Panc1 (cell line): ENCODE measurements at regions not wholly inside any gene's neighbourhood (a gene's known extent, or its start where the extent isn't known, plus 50 kb on each side); places are given as distances from the start of the nearest gene placed in this dataset.

ENCODE experiments used
- ATAC-seq: fragments of 200-7000 bp; cut with Tn5 transposase; 2 replicates; pipeline ENCODE4 v1.9.1; 2020; ENCODE audit warnings: mild to moderate bottlenecking, moderate library complexity
- BruUV-seq: library from RNA; stranded (reverse); fragments of 400-500 nt; replicated peaks from 2 replicates; lab custom pipeline; 2021; lab: Mats Ljungman, UMichigan
- CTCF ChIA-PET: fragments of 300-600 bp; sonication (Branson Sonifier 250); formaldehyde crosslinking; loops from one replicate; lab custom pipeline; 2022; ENCODE audit warnings: antibody characterized with exemption; lab: Charles Lee
- POLR2A ChIA-PET: fragments of 300-600 bp; sonication (Branson Sonifier 250); formaldehyde crosslinking; loops from one replicate; lab custom pipeline; 2022; ENCODE audit warnings: antibody characterized with exemption; lab: Charles Lee
- DNase-seq: peaks from one replicate; pipeline ENCODE4 v3.0.0-alpha.2; 2010; ENCODE audit warnings: low read depth, low spot score
- H3K27ac ChIP-seq: 2 replicates; pipeline ENCODE4 v1.5.1; 2011; ENCODE audit warnings: mild to moderate bottlenecking, low read length, inconsistent platforms
- H3K27me3 ChIP-seq: fragments of 200-500 bp; sonication (Bioruptor generic); 2 replicates; pipeline ENCODE4 v1.6.0; 2014; ENCODE audit warnings: low read length, inconsistent platforms; ENCODE audit not compliant: control insufficient read depth, insufficient read depth
- H3K36me3 ChIP-seq: fragments of 200-500 bp; sonication (Bioruptor generic); 2 replicates; pipeline ENCODE4 v1.5.1; 2014; ENCODE audit warnings: inconsistent platforms, mild to moderate bottlenecking, low read length, moderate library complexity; ENCODE audit not compliant: control insufficient read depth, insufficient read depth
- H3K4me1 ChIP-seq: 2 replicates; pipeline ENCODE4 v1.5.1; 2011; ENCODE audit warnings: inconsistent platforms, mild to moderate bottlenecking, low read length, moderate library complexity; ENCODE audit not compliant: control insufficient read depth, insufficient read depth
- H3K4me3 ChIP-seq, 2 experiments: 2 replicates each; pipeline ENCODE4 v1.5.1; 2011 to 2012; ENCODE audit warnings: low read depth in 2 of 2, low read length in 2 of 2, mild to moderate bottlenecking in 2 of 2, inconsistent platforms in 1 of 2, moderate library complexity in 1 of 2
- H3K9me3 ChIP-seq: fragments of 200-500 bp; sonication (Bioruptor generic); 2 replicates; pipeline ENCODE4 v1.5.1; 2014; ENCODE audit warnings: low read depth, mild to moderate bottlenecking, inconsistent platforms, low read length, moderate library complexity; ENCODE audit not compliant: control insufficient read depth, insufficient read depth
- POLR2AphosphoS5 ChIP-seq: IDR thresholded peaks from 2 replicates; pipeline ENCODE4 v1.6.1; 2012; ENCODE audit warnings: mild to moderate bottlenecking, low read depth, low read length, moderate library complexity
- SIN3A ChIP-seq: IDR thresholded peaks from 2 replicates; pipeline ENCODE4 v1.6.1; 2012; ENCODE audit warnings: low read depth, mild to moderate bottlenecking, low read length, moderate library complexity, borderline replicate concordance; ENCODE audit not compliant: insufficient read depth
- TCF7L2 ChIP-seq: IDR thresholded peaks from 2 replicates; pipeline ENCODE4 v1.6.1; 2011; ENCODE audit warnings: mild to moderate bottlenecking, low read depth, low read length, inconsistent platforms
- in situ Hi-C: cut with HindIII; loops from 2 replicates; pipeline ENCODE4 v1.10.0; 2016; ENCODE audit warnings: low sequenced_read_pairs, low pct_unique_long_range_greater_than_20kb
- intact Hi-C: fragments of 100-400 bp; cut with micrococcal nuclease; formaldehyde crosslinking; loops from one replicate; pipeline ENCODE4 v1.10.0; 2022; ENCODE audit not compliant: unreplicated experiment
- TF ChIP-seq, protein P1 (sequence below), 2 experiments: IDR thresholded peaks; 2 replicates each; pipeline ENCODE4 v1.6.1; 2011 to 2012; ENCODE audit warnings: low read depth in 2 of 2, control low read depth in 1 of 2, low read length in 1 of 2, mild to moderate bottlenecking in 1 of 2, moderate library complexity in 1 of 2; ENCODE audit not compliant: insufficient read depth in 1 of 2
- TF ChIP-seq, protein P2 (sequence below): fragments of 450-650 bp; IDR thresholded peaks from 2 replicates; pipeline ENCODE4 v1.5.1; 2017; ENCODE audit warnings: mild to moderate bottlenecking

DNA sequence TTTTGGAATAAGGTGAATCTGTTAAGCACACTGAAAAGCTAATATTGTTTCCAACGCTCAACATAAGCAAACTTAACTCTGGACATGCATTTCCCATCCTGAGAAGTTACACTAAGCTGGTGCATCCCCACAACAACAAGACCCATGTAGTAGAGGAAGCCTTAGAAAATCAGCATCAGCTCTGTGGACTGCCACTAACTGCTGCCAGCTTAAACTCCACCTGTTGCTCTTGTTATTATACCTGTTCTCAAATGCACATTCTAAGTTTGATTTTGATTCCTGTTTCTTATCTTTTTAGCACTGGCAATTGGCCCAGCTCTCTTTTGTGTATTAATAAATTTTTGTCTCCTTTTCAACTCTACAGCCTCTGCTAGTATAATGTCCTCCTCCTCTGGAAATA, 924.8 kb downstream of the DNAH5 start:
- no peak overlapping the region for H3K27ac ChIP-seq
- CTCF ChIA-PET, result no interaction called here
- no peak overlapping the region for H3K4me3 ChIP-seq
- H3K27me3 ChIP-seq, result no peaks in the 10 kb centered on the region
- intact Hi-C loops (no loop called here), in situ Hi-C loops (no loop called here)
- ATAC-seq (no peak), DNase-seq (no peak)
- POLR2A ChIA-PET, result no interaction called here
- H3K4me1 ChIP-seq, result no peaks in the 10 kb centered on the region
- no peaks in the 10 kb centered on the region for H3K36me3 ChIP-seq
- no TSS peak for BruUV-seq
- H3K9me3 ChIP-seq, result no peaks in the 10 kb centered on the region
- TF ChIP-seq, protein P1, sequence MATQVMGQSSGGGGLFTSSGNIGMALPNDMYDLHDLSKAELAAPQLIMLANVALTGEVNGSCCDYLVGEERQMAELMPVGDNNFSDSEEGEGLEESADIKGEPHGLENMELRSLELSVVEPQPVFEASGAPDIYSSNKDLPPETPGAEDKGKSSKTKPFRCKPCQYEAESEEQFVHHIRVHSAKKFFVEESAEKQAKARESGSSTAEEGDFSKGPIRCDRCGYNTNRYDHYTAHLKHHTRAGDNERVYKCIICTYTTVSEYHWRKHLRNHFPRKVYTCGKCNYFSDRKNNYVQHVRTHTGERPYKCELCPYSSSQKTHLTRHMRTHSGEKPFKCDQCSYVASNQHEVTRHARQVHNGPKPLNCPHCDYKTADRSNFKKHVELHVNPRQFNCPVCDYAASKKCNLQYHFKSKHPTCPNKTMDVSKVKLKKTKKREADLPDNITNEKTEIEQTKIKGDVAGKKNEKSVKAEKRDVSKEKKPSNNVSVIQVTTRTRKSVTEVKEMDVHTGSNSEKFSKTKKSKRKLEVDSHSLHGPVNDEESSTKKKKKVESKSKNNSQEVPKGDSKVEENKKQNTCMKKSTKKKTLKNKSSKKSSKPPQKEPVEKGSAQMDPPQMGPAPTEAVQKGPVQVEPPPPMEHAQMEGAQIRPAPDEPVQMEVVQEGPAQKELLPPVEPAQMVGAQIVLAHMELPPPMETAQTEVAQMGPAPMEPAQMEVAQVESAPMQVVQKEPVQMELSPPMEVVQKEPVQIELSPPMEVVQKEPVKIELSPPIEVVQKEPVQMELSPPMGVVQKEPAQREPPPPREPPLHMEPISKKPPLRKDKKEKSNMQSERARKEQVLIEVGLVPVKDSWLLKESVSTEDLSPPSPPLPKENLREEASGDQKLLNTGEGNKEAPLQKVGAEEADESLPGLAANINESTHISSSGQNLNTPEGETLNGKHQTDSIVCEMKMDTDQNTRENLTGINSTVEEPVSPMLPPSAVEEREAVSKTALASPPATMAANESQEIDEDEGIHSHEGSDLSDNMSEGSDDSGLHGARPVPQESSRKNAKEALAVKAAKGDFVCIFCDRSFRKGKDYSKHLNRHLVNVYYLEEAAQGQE (IDR thresholded peaks at IDR 0.05; ENCODE audit: insufficient read depth in 1 of 2, low read depth in 2 of 2, low read length in 1 of 2), result no peak
- no peak for TF ChIP-seq POLR2AphosphoS5

DNA sequence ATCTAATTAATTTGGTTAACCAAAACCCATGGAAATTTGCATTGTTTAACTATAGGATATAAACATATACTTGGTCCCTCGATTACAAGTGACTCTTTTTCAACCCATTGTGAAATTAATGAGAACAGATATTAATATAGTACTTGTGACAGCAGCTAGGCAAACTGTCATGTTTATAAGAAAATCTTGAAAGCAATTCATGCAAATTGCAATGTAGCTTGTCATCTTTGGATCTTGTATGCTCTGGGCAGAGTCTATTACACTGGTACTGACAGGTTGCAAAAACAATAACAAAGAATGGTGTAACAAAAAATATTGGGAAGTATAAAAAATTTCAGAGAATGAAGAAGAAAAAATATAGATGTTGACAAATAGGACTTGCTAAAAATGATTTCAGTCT, 941.0 kb downstream of the DNAH5 start:
- ChIA-PET POLR2A (no interaction called here), CTCF (no interaction called here)
- Histone ChIP-seq H3K36me3 (no peaks in the 10 kb centered on the region), H3K27me3 (no peaks in the 10 kb centered on the region), H3K27ac (no peak overlapping the region), H3K4me1 (no peaks in the 10 kb centered on the region), H3K9me3 (no peaks in the 10 kb centered on the region), H3K4me3 (no peak overlapping the region)
- BruUV-seq, result no TSS peak
- DNase-seq, result no peak
- intact Hi-C loops (no loop called here), in situ Hi-C loops (no loop called here)
- TF ChIP-seq TCF7L2 (no peak), SIN3A (no peak), POLR2AphosphoS5 (no peak)
- TF ChIP-seq, protein P2, sequence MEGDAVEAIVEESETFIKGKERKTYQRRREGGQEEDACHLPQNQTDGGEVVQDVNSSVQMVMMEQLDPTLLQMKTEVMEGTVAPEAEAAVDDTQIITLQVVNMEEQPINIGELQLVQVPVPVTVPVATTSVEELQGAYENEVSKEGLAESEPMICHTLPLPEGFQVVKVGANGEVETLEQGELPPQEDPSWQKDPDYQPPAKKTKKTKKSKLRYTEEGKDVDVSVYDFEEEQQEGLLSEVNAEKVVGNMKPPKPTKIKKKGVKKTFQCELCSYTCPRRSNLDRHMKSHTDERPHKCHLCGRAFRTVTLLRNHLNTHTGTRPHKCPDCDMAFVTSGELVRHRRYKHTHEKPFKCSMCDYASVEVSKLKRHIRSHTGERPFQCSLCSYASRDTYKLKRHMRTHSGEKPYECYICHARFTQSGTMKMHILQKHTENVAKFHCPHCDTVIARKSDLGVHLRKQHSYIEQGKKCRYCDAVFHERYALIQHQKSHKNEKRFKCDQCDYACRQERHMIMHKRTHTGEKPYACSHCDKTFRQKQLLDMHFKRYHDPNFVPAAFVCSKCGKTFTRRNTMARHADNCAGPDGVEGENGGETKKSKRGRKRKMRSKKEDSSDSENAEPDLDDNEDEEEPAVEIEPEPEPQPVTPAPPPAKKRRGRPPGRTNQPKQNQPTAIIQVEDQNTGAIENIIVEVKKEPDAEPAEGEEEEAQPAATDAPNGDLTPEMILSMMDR, result no peak
- TF ChIP-seq, protein P1 (IDR thresholded peaks at IDR 0.05; ENCODE audit: insufficient read depth in 1 of 2, low read depth in 2 of 2, low read length in 1 of 2), result no peak
- no peak for ATAC-seq
